GM12892 (cell line): ENCODE measurements at regions not wholly inside any gene's neighbourhood (a gene's known extent, or its start where the extent isn't known, plus 50 kb on each side); places are given as distances from the start of the nearest gene placed in this dataset.

Experiments used
- POLR2A ChIP-seq: IDR thresholded peaks from 2 replicates; pipeline ENCODE4 v1.6.1; 2011; ENCODE audit warnings: low read depth, low read length, control low read depth
- TAF1 ChIP-seq: IDR thresholded peaks from 2 replicates; pipeline ENCODE4 v1.6.1; 2011; ENCODE audit warnings: low read depth, mild to moderate bottlenecking, control low read depth, low read length, borderline replicate concordance

GRCh38 chr3:163175970-163176369 is 1679.4 kb downstream of the OTOL1 start:
- TF ChIP-seq POLR2A = no peak
- TF ChIP-seq TAF1 = no peak
